SKM-1 (cell line): ENCODE measurements at regions not wholly inside any gene's neighbourhood (a gene's known extent, or its start where the extent isn't known, plus 50 kb on each side); places are given as distances from the start of the nearest gene placed in this dataset.
"Not testable (repeated sequence)": the region's sequence is repeated elsewhere in the genome, so short reads cannot be mapped to it uniquely, and the experiment has no call there.

ENCODE experiments used
- DNase-seq: peaks from one replicate; lab custom pipeline; 2025; ENCODE audit not compliant: unreplicated experiment; lab: John Stamatoyannopoulos, UW

GRCh38 chr10:93220296-93221170 lies 146.8 kb downstream of the CYP26A1 start:
- DNase-seq: no peak

- no peak for DNase-seq
Measured at GRCh38 chr10:93221171-93221496, 147.4 kb downstream of the CYP26A1 start.

GRCh38 chr10:93221521-93221920 lies 147.8 kb downstream of the CYP26A1 start:
- DNase-seq: no peak

- DNase-seq: no peak
Measured at GRCh38 chr10:93222211-93222754, 148.6 kb downstream of the CYP26A1 start.

GRCh38 chr10:93222876-93223275 lies 149.2 kb downstream of the CYP26A1 start:
- DNase-seq: no peak

- DNase-seq: no peak
Measured at GRCh38 chr10:93223336-93223735, 149.6 kb downstream of the CYP26A1 start.

- DNase-seq: no peak
Measured at GRCh38 chr10:93224005-93224779, 150.5 kb downstream of the CYP26A1 start.

- DNase-seq: no peak
Measured at GRCh38 chr10:93225938-93226337, 152.2 kb downstream of the CYP26A1 start.

GRCh38 chr10:93226619-93227018 lies 152.9 kb downstream of the CYP26A1 start:
- DNase-seq: no peak

GRCh38 chr10:93230596-93230995 lies 156.9 kb downstream of the CYP26A1 start:
- not testable (repeated sequence) for DNase-seq

GRCh38 chr10:93232159-93232558 lies 158.5 kb downstream of the CYP26A1 start:
- DNase-seq: not testable (repeated sequence)

- not testable (repeated sequence) for DNase-seq
Measured at GRCh38 chr10:93234940-93235339, 161.2 kb downstream of the CYP26A1 start.

GRCh38 chr10:93235686-93236085 lies 162.0 kb downstream of the CYP26A1 start:
- DNase-seq: no peak

- no peak for DNase-seq
Measured at GRCh38 chr10:93236393-93237040, 162.8 kb downstream of the CYP26A1 start.

GRCh38 chr10:93245147-93245546 lies 171.5 kb downstream of the CYP26A1 start:
- DNase-seq: no peak

GRCh38 chr10:93245779-93246178 lies 172.1 kb downstream of the CYP26A1 start:
- no peak for DNase-seq

GRCh38 chr10:93248583-93249227 lies 175.0 kb downstream of the CYP26A1 start:
- DNase-seq: no peak

GRCh38 chr10:93250010-93250409 lies 176.3 kb downstream of the CYP26A1 start:
- no peak for DNase-seq

GRCh38 chr10:93254180-93254853 lies 180.6 kb downstream of the CYP26A1 start:
- no peak for DNase-seq

GRCh38 chr10:93255546-93255945 lies 181.9 kb downstream of the CYP26A1 start:
- no peak for DNase-seq
